Colonic mucosa (tissue), 4 donors: ENCODE measurements at regions not wholly inside any gene's neighbourhood (a gene's known extent, or its start where the extent isn't known, plus 50 kb on each side); places are given as distances from the start of the nearest gene placed in this dataset.
"Not testable (repeated sequence)": the region's sequence is repeated elsewhere in the genome, so short reads cannot be mapped to it uniquely, and the experiment has no call there.

Experiments used
- DNase-seq: peaks from one replicate; pipeline ENCODE4 v3.0.0-alpha.2; 2020
- H3K27ac ChIP-seq: fragments of 200-600 bp; one replicate; pipeline ENCODE4 v1.8.0; 2021
- H3K27me3 ChIP-seq: fragments of 200-600 bp; one replicate; pipeline ENCODE4 v1.8.0; 2021
- H3K36me3 ChIP-seq: fragments of 200-600 bp; one replicate; pipeline ENCODE4 v1.8.0; 2021
- H3K4me1 ChIP-seq: fragments of 200-600 bp; one replicate; pipeline ENCODE4 v1.8.0; 2021; ENCODE audit warnings: mild to moderate bottlenecking
- H3K4me3 ChIP-seq: fragments of 200-600 bp; one replicate; pipeline ENCODE4 v1.8.0; 2021
- H3K9ac ChIP-seq, 2 donors: one replicate each; pipeline ENCODE4 v1.7.0; 2013; ENCODE audit warnings: control low read depth in 2 of 2, low read depth in 2 of 2, low read length in 2 of 2
- H3K9me3 ChIP-seq: fragments of 200-600 bp; one replicate; pipeline ENCODE4 v1.8.0; 2021
- CTCF ChIP-seq: fragments of 200-600 bp; IDR thresholded peaks from one replicate; pipeline ENCODE4 v1.8.0; 2022; ENCODE audit warnings: antibody characterized with exemption, mild to moderate bottlenecking
- intact Hi-C: fragments of 100-400 bp; cut with DNase I; formaldehyde crosslinking; loops from one replicate; pipeline ENCODE4 v1.14.1; 2022
- donor health status: healthy.
- donor health status: DM: no; HTN: no; CAD: no.
- donor health status: DM: no; HTN: no; CAD: no.

DNA sequence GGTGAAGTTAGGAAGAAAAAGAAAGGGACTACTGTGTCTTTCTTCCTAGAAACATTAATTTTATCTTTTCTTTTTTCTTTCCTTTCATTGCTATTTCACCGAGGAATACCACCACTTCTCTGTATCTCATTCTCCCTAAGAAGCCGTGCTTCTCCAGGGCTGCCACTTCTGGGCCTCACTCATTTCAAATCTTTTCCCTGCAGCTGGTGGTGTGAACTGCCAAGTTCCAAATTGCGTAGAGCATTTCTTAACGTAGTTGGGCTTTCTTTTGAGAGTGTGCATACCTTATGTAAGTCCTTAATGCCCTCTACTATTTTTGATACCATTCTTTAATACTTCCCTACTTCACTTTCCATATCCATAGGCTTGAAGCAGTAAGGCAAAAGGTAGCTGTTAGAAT is 66.7 kb upstream of the CYP1B1 start:
- no peak for DNase-seq
- no peaks in the 10 kb centered on the region for H3K4me1 ChIP-seq
- intact Hi-C loops, result no loop called here
- H3K36me3 ChIP-seq, result no peaks in the 10 kb centered on the region
- no peak overlapping the region for H3K27ac ChIP-seq
- H3K4me3 ChIP-seq, result no peak overlapping the region
- no peaks in the 10 kb centered on the region for H3K9me3 ChIP-seq
- no peaks in the 10 kb centered on the region for H3K27me3 ChIP-seq
- no peak for TF ChIP-seq CTCF
- no peak overlapping the region for H3K9ac ChIP-seq

DNA sequence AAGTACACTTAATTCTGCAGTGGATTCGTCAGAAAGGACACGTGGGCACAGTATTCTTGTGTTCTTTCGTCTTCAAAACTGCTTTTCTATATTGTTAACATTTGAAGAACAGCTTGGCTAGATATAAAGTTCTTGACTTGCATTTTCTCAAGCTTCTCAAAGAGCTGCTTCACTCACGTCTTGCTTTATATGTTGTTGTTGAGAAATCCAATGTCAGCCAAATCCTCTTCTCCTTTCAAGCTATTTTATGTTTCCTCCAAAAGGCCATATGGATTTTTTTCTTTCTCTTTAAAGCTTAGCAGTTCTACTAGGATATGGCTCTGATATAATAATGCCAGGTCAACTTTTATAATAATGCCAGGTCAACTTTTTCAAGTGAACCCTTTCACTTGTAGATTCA is 65.5 kb upstream of the CYP1B1 start:
- intact Hi-C loops, result no loop called here
- H3K27ac ChIP-seq, result no peak overlapping the region

GRCh38 chr2:38138996-38139395 is 63.0 kb upstream of the CYP1B1 start:
- Histone ChIP-seq H3K27ac (no peak overlapping the region), H3K4me3 (no peak overlapping the region), H3K9me3 (no peaks in the 10 kb centered on the region), H3K4me1 (no peaks in the 10 kb centered on the region), H3K27me3 (no peaks in the 10 kb centered on the region), H3K36me3 (no peaks in the 10 kb centered on the region), H3K9ac (no peak overlapping the region)
- intact Hi-C loops, result no loop called here
- no peak for DNase-seq
- TF ChIP-seq CTCF, result no peak

More for the DNA sequence above, 65.5 kb upstream of the CYP1B1 start:
- Histone ChIP-seq H3K4me3 (no peak overlapping the region), H3K27me3 (no peaks in the 10 kb centered on the region), H3K9me3 (no peaks in the 10 kb centered on the region), H3K36me3 (no peaks in the 10 kb centered on the region), H3K4me1 (no peaks in the 10 kb centered on the region), H3K9ac (no peak overlapping the region)
- TF ChIP-seq CTCF, result no peak
- DNase-seq, result no peak

DNA sequence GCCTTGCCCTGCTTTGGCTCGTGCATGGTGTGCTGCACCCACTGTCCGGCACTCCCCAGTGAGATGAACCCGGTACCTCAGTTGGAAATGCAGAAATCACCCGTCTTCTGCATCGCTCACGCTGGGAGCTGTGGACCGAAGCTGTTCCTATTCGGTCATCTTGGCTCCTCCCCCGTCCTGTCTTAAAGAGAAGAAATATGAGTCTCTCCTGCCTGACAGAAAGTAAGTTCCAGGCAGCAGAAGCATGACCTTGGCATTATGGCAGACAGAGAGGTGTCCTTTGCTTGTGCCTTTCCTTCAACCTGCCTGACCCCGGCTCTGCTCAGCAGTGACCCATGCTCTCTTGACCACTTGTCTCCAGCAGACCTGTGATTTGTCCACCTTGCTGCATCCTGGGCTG is 62.5 kb upstream of the CYP1B1 start:
- no peaks in the 10 kb centered on the region for H3K36me3 ChIP-seq
- H3K27ac ChIP-seq, result no peak overlapping the region
- TF ChIP-seq CTCF, result no peak
- no peaks in the 10 kb centered on the region for H3K4me1 ChIP-seq
- intact Hi-C loops, result no loop called here
- H3K9me3 ChIP-seq, result no peaks in the 10 kb centered on the region
- H3K4me3 ChIP-seq, result no peak overlapping the region
- no peaks in the 10 kb centered on the region for H3K27me3 ChIP-seq
- DNase-seq, result no peak
- H3K9ac ChIP-seq, result no peak overlapping the region

GRCh38 chr2:38137958-38138357 is 62.0 kb upstream of the CYP1B1 start:
- H3K36me3 ChIP-seq, H3K9me3 ChIP-seq, H3K27me3 ChIP-seq: not testable (repeated sequence)

DNA sequence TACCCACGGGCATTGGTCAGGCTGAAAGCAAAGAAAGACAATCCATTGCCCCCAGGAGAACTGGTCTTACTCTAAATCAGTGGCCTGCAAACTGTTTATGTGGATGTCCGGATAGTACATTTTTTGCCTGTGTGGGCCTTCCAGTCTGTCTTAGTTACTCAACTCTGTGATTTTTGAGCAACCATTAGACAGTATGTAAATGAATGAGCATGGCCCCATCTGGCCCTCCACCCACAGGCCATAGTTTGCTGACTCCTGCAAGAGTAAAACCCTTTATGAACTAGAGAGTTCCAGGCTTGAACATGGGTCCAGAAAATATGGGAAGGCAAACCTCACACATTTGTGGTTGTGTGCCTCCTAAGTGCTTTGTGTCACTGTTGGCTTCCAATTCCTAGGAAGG is 55.7 kb upstream of the CYP1B1 start:
- no peak for TF ChIP-seq CTCF
- no peak overlapping the region for H3K27ac ChIP-seq
- H3K9me3 ChIP-seq, result no peaks in the 10 kb centered on the region
- DNase-seq, result no peak
- H3K4me1 ChIP-seq, result no peaks in the 10 kb centered on the region
- H3K9ac ChIP-seq, result no peak overlapping the region
- no peak overlapping the region for H3K4me3 ChIP-seq
- intact Hi-C loops, result no loop called here
- no peaks in the 10 kb centered on the region for H3K27me3 ChIP-seq
- H3K36me3 ChIP-seq, result no peaks in the 10 kb centered on the region

More at GRCh38 chr2:38137958-38138357, 62.0 kb upstream of the CYP1B1 start:
- intact Hi-C loops, DNase-seq, H3K9ac ChIP-seq, H3K27ac ChIP-seq, H3K4me3 ChIP-seq, H3K4me1 ChIP-seq: not testable (repeated sequence)
